IgD-negative memory B cell (primary cell): ENCODE measurements at regions not wholly inside any gene's neighbourhood (a gene's known extent, or its start where the extent isn't known, plus 50 kb on each side); places are given as distances from the start of the nearest gene placed in this dataset.

Experiments
- H3K27ac Mint-ChIP-seq, 3 donors: one replicate each; pipeline ENCODE4 v1.8.0; 2020 to 2022; ENCODE audit warnings: mild to moderate bottlenecking in 3 of 3, mixed read lengths in 3 of 3, moderate library complexity in 1 of 3
- H3K27me3 Mint-ChIP-seq: one replicate; pipeline ENCODE4 v1.8.0; 2021; ENCODE audit warnings: mixed read lengths
- H3K36me3 Mint-ChIP-seq: one replicate; pipeline ENCODE4 v1.8.0; 2020; ENCODE audit warnings: mild to moderate bottlenecking, mixed read lengths
- H3K4me1 Mint-ChIP-seq, 3 donors: one replicate each; pipeline ENCODE4 v1.8.0; 2020 to 2022; ENCODE audit warnings: mixed read lengths in 3 of 3, mild to moderate bottlenecking in 1 of 3
- H3K4me3 Mint-ChIP-seq, 4 donors: one replicate each; pipeline ENCODE4 v1.8.0; 2020 to 2022; ENCODE audit warnings: mild to moderate bottlenecking in 4 of 4, mixed read lengths in 4 of 4, moderate library complexity in 3 of 4
- H3K9me3 Mint-ChIP-seq, 3 donors: one replicate each; pipeline ENCODE4 v1.8.0; 2020 to 2021; ENCODE audit warnings: mixed read lengths in 3 of 3, mild to moderate bottlenecking in 1 of 3

DNA sequence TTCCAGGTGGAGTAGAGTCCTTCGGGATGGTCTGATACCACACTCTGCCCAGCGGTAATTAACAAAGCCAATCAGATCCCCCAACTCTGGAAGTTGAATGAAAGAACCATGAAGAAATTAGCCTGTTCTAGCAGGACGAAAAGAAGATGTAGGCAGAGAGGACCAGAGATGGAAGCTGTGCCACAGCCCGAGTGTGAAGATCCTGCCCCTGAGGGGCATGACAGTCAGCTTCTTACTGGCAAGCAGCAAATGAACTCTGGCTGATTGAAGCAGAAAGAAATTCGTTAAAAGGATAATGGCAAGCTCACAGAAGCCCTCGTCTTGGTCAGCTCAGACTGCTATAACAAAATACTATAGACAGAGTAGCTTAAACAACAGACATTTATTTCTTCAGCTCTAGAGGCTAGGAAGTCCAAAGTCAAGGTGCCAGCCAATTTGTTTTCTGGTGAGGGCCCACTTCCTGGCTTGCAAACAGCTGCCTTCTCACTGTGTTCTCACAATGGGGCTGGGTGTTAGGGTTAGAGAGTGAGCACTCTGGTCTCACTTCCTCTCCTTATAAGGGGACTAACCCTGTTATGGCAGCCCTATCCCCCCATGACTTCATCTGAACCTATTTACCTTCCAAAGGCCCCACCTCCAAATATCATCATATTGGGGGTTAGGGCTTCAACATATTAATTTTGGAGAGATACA, 307.1 kb downstream of the VPS13C start:
- no peaks in the 10 kb centered on the region for H3K4me1 Mint-ChIP-seq
- no peaks in the 10 kb centered on the region for H3K36me3 Mint-ChIP-seq
- H3K4me3 Mint-ChIP-seq, result no peak overlapping the region
- no peak overlapping the region for H3K27ac Mint-ChIP-seq
- H3K27me3 Mint-ChIP-seq, result peaks cover 3% of the 10 kb centered on the region
- no peaks in the 10 kb centered on the region for H3K9me3 Mint-ChIP-seq

DNA sequence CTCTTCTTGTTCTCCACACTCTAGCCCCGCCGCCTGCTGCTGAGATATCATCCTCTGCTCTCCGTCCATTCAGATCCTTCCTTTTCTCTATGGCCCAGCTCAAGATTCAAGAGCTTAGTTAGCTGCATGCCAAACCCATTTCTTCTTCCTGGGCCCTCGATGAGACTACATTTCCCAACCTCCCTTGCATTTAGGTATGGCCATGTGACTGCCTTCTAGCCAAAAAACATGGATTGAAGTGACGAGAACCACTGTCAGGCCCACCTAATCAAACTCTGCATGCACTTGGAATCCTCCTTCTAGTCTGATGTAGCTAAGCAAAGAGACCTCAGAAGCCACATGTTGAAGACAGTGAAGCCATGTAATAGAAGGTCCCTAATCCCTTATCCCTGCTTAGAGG, 308.2 kb downstream of the VPS13C start:
- Mint-ChIP-seq H3K27ac (no peak overlapping the region), H3K36me3 (no peaks in the 10 kb centered on the region), H3K4me3 (no peak overlapping the region), H3K9me3 (no peaks in the 10 kb centered on the region), H3K4me1 (no peaks in the 10 kb centered on the region), H3K27me3 (peaks cover 3% of the 10 kb centered on the region)

DNA sequence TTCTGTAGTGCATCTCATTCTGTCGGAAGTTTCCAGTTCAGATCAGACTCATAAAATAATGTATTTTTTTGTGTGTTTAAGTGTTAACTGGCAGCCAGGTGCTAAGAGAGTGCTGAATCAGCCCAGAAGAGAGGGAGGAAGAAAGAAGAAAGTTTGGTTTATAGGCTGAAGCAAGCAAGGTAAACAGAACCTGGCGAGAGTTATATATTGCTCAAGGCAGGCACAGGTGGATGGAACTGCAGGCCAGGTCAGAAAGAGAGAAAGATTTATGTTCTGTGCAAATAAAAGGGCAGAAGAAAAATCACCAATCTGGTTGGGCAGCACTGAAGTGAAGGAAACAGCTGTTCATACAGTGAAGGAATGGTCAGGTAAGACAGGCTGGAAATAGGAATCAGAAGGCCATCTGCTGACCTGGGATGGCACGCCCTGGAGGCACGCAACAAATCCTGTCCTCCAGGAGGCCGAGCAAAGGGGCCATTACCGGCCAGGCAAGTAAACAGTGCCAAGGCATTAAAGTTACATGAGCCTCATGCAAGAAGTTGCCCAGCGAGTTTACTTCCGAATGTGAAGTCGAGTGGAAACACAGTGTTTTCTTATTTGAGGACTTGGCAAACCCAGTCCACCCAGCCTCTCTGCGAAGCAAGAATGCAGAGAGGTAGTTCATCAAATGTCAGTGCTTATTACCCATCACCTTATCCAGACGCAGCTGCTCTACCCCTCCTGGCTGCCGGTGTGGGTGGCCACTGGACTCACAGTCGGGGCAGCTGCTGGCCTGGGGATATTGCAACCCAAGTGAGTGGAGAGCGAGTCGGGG, 309.8 kb downstream of the VPS13C start:
- Mint-ChIP-seq H3K27me3 (peaks cover 3% of the 10 kb centered on the region), H3K9me3 (no peaks in the 10 kb centered on the region), H3K4me3 (no peak overlapping the region), H3K36me3 (no peaks in the 10 kb centered on the region), H3K4me1 (no peaks in the 10 kb centered on the region), H3K27ac (no peak overlapping the region)

DNA sequence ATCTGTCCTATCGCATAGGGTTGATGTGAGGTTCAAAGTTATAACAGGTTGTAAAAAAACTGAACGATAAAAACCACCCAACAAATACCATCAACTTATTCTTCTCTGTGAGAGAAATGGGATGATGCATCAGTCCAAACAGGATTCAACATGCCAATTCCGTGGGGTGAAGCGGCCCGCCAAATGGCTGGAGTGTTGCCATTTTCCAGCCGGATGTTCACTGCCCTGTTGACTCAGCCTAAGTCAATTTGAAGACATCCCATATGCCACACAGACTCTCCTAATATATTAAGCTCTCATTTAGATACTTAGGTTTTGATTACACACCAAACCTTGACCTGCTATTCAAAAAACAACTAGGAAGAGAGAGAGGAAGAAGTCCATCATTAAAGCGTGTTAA, 311.1 kb downstream of the VPS13C start:
- no peaks in the 10 kb centered on the region for H3K9me3 Mint-ChIP-seq
- H3K4me3 Mint-ChIP-seq, result no peak overlapping the region
- no peaks in the 10 kb centered on the region for H3K4me1 Mint-ChIP-seq
- H3K27ac Mint-ChIP-seq, result no peak overlapping the region
- H3K36me3 Mint-ChIP-seq, result no peaks in the 10 kb centered on the region
- peaks cover 4% of the 10 kb centered on the region for H3K27me3 Mint-ChIP-seq

DNA sequence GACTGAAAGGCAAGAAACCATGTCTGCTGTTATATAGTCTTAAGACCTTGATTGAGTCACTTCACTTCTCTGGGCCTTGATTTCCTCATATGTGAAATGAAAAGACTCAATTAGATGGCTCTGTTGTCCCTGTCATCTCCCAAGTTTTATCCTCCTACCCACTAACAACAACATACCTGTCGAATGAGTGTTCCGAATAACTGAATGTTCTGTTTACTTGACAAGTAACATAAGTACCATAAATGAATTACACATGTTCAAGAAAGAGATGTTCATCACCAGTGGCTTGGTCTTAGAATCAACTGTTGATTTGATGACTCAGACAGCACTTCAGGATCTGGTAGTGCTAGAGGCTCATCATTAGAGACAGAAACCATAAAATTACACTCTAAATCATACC, 311.7 kb downstream of the VPS13C start:
- Mint-ChIP-seq H3K4me1 (peaks cover 0 to under 1% (median 0%) of the 10 kb centered on the region in 3 donors), H3K4me3 (no peak overlapping the region), H3K27ac (no peak overlapping the region), H3K9me3 (no peaks in the 10 kb centered on the region), H3K36me3 (no peaks in the 10 kb centered on the region), H3K27me3 (peaks cover 5% of the 10 kb centered on the region)

DNA sequence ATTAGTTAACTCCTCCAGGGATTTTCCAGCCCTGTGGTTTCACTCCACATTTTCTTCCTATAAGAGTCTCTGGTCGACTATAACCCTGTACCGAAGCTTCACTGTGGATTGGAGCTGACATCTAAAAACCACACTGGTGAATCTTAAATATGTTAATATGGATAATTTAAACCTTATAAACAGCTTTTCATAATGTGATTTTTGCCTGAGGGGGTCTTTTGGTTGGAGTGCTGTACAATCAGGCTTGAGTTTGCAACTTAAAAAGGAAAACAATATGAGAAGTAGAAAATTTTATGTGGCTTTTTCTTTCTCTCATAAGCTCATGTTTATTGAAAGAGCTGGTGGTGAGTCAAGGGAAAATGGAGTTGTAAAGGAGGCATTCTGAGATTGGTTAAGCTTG, 313.7 kb downstream of the VPS13C start:
- Mint-ChIP-seq H3K4me3 (no peak overlapping the region), H3K27me3 (peaks cover 7% of the 10 kb centered on the region), H3K9me3 (peaks cover 0 to 1% (median 0%) of the 10 kb centered on the region in 3 donors), H3K4me1 (peaks cover 0 to 2% (median 0%) of the 10 kb centered on the region in 3 donors), H3K36me3 (no peaks in the 10 kb centered on the region), H3K27ac (no peak overlapping the region)

DNA sequence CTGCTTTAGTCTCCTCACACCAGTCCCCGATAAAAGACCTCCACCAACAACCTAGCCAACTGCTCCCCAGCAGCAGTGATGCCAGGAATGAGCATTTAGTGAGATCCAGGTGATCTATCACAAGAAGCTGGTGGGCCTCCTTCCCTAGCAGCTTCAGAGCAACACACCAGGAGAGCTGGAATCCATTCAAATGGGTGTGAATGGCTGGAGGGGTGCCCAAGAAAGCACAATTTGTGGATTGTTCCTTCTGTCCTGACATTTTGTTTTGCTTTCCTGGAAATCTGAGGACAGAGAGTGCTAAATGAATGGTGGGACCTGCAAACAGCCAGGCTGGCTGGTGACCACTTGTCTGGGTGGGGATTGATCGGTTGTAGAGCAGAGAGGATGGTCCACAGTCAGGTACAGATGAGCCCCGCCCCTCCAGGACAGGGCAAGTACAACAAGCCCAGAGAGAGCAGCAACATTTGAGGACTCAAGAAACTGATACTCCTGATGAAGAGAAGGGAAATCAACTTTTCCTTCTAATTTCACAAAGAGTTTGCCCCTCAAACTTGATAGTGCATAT, 316.8 kb downstream of the VPS13C start:
- Mint-ChIP-seq H3K36me3 (peaks cover under 1% of the 10 kb centered on the region), H3K4me3 (no peak overlapping the region), H3K4me1 (peaks cover 0 to 2% (median 0%) of the 10 kb centered on the region in 3 donors), H3K27ac (no peak overlapping the region), H3K9me3 (peaks cover 0 to 1% (median under 1%) of the 10 kb centered on the region in 3 donors), H3K27me3 (peaks cover 7% of the 10 kb centered on the region)

DNA sequence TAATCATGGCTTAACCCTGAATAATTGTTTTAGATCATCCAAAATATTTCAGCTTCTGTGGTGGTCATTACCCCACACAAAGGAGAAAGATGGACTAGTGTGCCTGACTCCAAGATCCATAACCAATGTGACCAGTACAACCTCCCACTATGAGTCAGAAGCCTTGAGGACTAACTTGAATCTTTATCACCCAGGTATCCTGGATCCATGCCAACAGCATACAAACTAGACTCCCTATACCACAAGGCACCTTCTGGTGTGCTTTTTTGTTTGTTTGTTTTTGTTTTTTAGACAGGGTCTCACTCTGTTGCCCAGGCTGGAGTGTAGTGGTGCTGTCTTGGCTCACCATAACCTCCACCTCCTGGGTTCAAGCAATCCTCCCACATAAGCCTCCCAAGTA, 317.7 kb downstream of the VPS13C start:
- Mint-ChIP-seq H3K9me3 (peaks cover 0 to 3% (median 1%) of the 10 kb centered on the region in 3 donors), H3K36me3 (peaks cover 2% of the 10 kb centered on the region), H3K27ac (no peak overlapping the region), H3K4me1 (peaks cover 0 to 2% (median 0%) of the 10 kb centered on the region in 3 donors), H3K27me3 (peaks cover 7% of the 10 kb centered on the region), H3K4me3 (no peak overlapping the region)

DNA sequence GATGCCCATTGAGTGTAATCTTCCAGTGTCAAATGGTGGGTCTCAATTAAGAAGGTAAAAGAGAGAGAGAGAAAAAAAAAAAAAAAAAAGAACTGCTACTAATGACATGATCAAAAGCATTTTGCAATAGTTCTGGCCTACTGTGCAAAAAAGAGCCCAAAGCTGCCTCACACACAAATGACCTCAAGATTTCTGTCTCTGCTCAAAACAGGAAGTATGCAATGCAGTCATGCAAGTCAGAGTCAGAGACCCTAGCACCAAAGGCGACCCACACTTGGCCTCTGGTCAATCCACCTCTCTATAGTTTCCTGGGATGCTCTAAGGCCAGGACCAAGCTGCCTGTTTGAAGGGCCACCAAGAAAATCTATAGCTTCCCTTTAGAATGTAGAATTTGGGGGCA, 323.5 kb downstream of the VPS13C start:
- Mint-ChIP-seq H3K36me3 (peaks cover 2% of the 10 kb centered on the region), H3K27ac (no peak overlapping the region), H3K9me3 (peaks cover 0 to 3% (median 0%) of the 10 kb centered on the region in 3 donors), H3K27me3 (no peaks in the 10 kb centered on the region), H3K4me3 (no peak overlapping the region), H3K4me1 (peaks cover 5 to 11% (median 7%) of the 10 kb centered on the region in 3 donors)

DNA sequence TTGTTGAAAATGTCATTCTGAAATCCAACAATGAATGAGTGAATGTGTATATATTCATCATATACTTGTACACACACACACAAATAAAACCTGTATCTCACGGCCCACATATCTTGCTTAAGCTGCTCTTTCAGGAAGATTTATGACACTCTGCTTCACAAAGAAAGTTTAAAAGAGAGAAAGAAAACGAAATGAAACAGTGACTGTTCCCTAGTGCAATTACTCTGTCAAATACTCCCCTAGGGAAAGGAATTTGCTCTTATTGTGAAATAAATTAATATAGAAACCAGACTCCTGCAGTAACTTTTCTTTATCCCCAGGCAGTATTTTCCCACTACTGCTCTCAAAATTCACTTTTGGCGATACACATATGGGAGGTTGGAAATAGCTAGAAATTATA, 329.1 kb downstream of the VPS13C start:
- H3K27me3 Mint-ChIP-seq, result no peaks in the 10 kb centered on the region
- H3K4me1 Mint-ChIP-seq, result peaks cover 0 to under 1% (median under 1%) of the 10 kb centered on the region in 3 donors
- H3K9me3 Mint-ChIP-seq, result no peaks in the 10 kb centered on the region
- H3K27ac Mint-ChIP-seq, result no peak overlapping the region
- H3K36me3 Mint-ChIP-seq, result no peaks in the 10 kb centered on the region
- no peak overlapping the region for H3K4me3 Mint-ChIP-seq

DNA sequence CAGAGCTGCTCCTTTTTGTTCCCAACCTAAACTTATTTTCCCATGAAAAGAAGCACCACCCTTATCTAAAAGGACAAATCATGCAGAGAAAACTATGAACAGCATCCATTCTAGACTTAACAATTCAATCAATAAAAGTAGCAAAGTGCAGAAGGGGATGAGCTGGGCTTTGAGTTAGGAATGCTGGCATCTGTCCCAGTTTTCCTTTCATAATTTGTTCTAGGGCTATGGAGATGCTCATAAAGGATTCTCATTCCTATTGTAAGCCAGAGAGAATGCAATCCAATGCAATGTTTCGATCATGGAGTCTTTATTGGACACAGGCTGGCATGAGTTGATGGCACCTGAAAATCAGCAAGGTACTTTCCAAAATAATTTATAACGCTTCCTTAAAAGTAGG, 330.6 kb downstream of the VPS13C start:
- Mint-ChIP-seq H3K27me3 (peaks cover 3% of the 10 kb centered on the region), H3K36me3 (no peaks in the 10 kb centered on the region), H3K4me1 (no peaks in the 10 kb centered on the region)

DNA sequence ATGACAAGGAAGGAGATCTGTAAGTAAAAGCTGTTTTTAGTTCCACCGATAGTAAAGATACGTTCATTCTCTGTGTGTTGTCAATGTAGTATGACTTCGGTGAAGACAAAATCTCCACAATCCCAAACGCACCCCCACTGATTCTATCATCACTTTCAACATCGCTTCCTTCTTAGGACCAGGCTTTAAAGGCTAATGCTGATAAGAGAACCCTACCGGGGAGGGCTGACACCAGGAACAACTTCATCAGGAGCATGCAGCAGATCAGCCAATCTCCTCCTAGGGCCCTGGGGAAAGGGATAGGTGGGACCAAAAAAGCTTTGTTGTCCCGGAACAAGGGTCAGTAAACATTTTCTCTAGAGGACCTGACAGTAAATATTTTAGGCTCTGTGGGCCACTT, 334.1 kb downstream of the VPS13C start:
- Mint-ChIP-seq H3K4me3 (no peak overlapping the region), H3K27ac (no peak overlapping the region), H3K9me3 (no peaks in the 10 kb centered on the region), H3K27me3 (peaks cover 3% of the 10 kb centered on the region), H3K36me3 (no peaks in the 10 kb centered on the region), H3K4me1 (no peaks in the 10 kb centered on the region)

More for the DNA sequence above, 330.6 kb downstream of the VPS13C start:
- H3K9me3 Mint-ChIP-seq, result no peaks in the 10 kb centered on the region
- H3K27ac Mint-ChIP-seq, result no peak overlapping the region
- no peak overlapping the region for H3K4me3 Mint-ChIP-seq

DNA sequence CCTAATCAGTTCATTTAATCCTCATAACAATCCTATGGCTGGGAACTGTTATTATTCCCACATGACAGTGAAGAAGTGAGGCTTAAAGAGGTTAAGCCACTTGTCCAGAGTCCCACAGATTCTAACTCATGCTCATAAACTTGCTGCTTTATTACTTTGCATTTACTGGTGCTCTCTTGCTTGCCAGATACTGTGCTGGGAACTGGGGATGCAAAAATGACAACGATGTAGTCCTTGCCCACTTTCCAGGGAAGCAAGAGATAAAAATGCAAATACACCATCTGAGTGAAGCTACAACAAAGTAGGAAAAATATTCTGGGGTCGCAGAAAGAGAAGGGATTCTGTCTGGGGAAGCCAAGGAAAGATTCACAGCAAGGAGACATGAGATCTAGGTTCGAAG, 335.0 kb downstream of the VPS13C start:
- Mint-ChIP-seq H3K36me3 (no peaks in the 10 kb centered on the region), H3K9me3 (no peaks in the 10 kb centered on the region), H3K4me1 (no peaks in the 10 kb centered on the region), H3K27me3 (peaks cover 3% of the 10 kb centered on the region), H3K4me3 (no peak overlapping the region), H3K27ac (no peak overlapping the region)

DNA sequence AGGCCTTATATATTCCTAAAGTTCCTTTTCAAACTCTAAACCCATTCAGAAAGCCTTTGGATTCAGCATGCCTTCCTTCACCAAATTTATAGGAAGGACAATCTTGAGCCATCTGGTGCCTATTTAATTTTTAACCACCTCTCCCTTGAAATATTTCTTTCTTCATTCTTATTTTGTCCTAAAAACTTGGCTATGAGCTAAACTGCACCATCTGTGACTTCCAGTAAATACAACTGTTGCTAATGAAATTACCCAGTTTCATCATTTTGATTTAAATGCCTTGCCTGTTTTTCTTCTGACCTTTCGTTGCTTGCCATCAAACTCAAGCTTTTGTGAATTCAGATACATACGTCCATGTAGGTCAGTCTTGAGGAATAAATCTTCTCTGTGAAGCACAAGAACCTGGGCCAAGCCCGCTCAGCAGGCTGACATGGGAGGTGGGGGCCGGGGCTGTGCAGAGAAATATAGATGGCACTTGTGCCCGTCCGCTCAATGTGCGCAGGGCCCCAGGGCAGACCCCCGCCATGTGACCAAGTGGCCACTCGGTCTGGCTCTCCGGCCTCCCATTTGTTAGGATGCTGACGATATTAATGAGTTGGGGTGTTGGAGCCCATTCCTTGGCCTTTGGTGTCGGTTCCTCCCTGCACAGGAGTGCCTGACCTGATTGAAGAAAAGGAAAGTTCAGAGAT, 335.9 kb downstream of the VPS13C start:
- Mint-ChIP-seq H3K36me3 (no peaks in the 10 kb centered on the region), H3K9me3 (no peaks in the 10 kb centered on the region), H3K27me3 (peaks cover 3% of the 10 kb centered on the region), H3K4me1 (no peaks in the 10 kb centered on the region), H3K27ac (no peak overlapping the region), H3K4me3 (no peak overlapping the region)

DNA sequence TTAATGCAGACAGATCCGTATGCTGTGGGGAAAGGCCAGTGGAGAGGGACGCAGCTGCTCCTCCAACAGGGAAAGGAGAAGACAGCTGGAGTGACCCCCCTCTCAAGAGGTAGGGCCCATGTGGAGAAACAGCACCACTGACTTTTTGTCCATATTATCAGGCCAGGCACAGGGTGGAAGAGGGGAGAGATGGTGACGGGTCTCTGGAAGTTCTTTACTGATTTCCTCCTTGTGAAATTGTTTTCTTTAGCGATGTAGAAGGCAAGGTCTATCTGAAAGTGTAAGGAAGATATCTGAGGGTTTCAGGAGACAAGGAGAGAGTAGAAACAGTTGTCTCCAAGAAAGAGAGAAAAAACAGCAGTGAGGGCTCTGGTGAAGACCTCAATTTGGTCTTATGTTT, 338.8 kb downstream of the VPS13C start:
- Mint-ChIP-seq H3K9me3 (no peaks in the 10 kb centered on the region), H3K27me3 (peaks cover 6% of the 10 kb centered on the region), H3K4me1 (no peaks in the 10 kb centered on the region), H3K36me3 (no peaks in the 10 kb centered on the region), H3K4me3 (no peak overlapping the region), H3K27ac (peak overlapping the region in 1 of 3 donors; percentile 20)
